Ishikawa (cell line): ENCODE measurements at regions not wholly inside any gene's neighbourhood (a gene's known extent, or its start where the extent isn't known, plus 50 kb on each side); places are given as distances from the start of the nearest gene placed in this dataset.

ENCODE experiments used
- EP300 ChIP-seq: IDR thresholded peaks from 2 replicates; pipeline ENCODE4 v1.6.1; 2012; ENCODE audit warnings: borderline replicate concordance
- FOXM1 ChIP-seq: IDR thresholded peaks from 2 replicates; pipeline ENCODE4 v1.6.1; 2012; ENCODE audit warnings: low read depth, borderline replicate concordance
- MAX ChIP-seq: IDR thresholded peaks from 2 replicates; pipeline ENCODE4 v1.6.1; 2012

DNA sequence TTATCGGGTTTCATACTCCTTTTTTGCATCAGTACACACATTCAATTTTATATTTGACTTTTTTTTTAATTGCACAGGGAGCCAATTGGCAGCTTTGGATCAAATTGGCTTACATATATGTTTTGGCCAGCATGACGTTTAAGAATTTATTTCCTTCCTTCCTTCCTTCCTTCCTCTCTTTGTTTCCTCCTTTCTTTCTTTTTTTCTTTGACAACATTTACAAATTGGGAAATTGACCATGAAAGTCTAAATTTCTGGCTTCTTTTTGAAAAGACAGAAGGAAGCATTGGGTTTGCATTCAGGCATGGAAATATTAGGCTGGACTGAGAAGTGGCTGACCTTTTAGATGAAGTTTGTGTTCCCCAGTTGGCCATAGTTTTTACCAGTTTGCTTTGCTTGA lies 103.4 kb upstream of the IGSF10 start:
- no peak for TF ChIP-seq MAX
- no peak for TF ChIP-seq FOXM1
- no peak for TF ChIP-seq EP300
